HCT116 (cell line): ENCODE measurements at regions not wholly inside any gene's neighbourhood (a gene's known extent, or its start where the extent isn't known, plus 50 kb on each side); places are given as distances from the start of the nearest gene placed in this dataset.

Experiments
- ATAC-seq: fragments of 200-7000 bp; cut with Tn5 transposase; 2 replicates; pipeline ENCODE4 v1.9.1; 2020; ENCODE audit warnings: mild to moderate bottlenecking, moderate library complexity
- BruUV-seq: library from RNA; stranded (reverse); fragments of 400-500 nt; replicated peaks from 2 replicates; lab custom pipeline; 2021; lab: Mats Ljungman, UMichigan
- CTCF ChIA-PET: fragments of 300-600 bp; sonication (Branson Sonifier 250); formaldehyde crosslinking; loops from one replicate; lab custom pipeline; 2021; ENCODE audit warnings: antibody characterized with exemption; lab: Charles Lee
- POLR2A ChIA-PET: fragments of 300-600, 350-600 bp; sonication (Branson Sonifier 250); formaldehyde crosslinking; loops from one replicate; lab custom pipeline; 2021; ENCODE audit warnings: antibody characterized with exemption; lab: Charles Lee
- RAD21 ChIA-PET, 2 experiments: fragments of 300-600 bp; sonication (Branson Sonifier 250); formaldehyde crosslinking; loops; one replicate each; lab custom pipeline; 2023; ENCODE audit warnings: low total read pairs in 2 of 2; ENCODE audit not compliant: uncharacterized antibody in 2 of 2, unreplicated experiment in 2 of 2, low non-redundant PET in 1 of 2; lab: Charles Lee
- DNase-seq: peaks from one replicate; pipeline ENCODE4 v3.0.0-alpha.2; 2010; ENCODE audit warnings: low read depth, low spot score
- H2AFZ ChIP-seq: fragments of 200-600 bp; shearing (Covaris generic), sonication (generic); 2 replicates; pipeline ENCODE4 v1.6.1; 2017; ENCODE audit warnings: low read depth, mixed run types, mixed read lengths, antibody characterized with exemption, low read length; ENCODE audit not compliant: poor library complexity, severe bottlenecking
- H3K27ac ChIP-seq: 2 replicates; pipeline ENCODE4 v1.5.1; 2012; ENCODE audit warnings: low read depth, low read length
- H3K27me3 ChIP-seq: fragments of 200-600 bp; sonication (generic); 2 replicates; pipeline ENCODE4 v1.6.1; 2016; ENCODE audit warnings: mixed run types, low read length, mixed read lengths; ENCODE audit not compliant: insufficient read depth
- H3K36me3 ChIP-seq, 2 experiments: fragments of 200-500 bp in 1 of 2; fragments of 200-600 bp in 1 of 2; sonication (Bioruptor generic) in 1 of 2; sonication (generic) in 1 of 2; 2 replicates each; pipeline versions ENCODE4 v1.5.1 to v1.6.1; 2014 to 2016; ENCODE audit warnings: low read length in 2 of 2, inconsistent platforms in 1 of 2, mixed read lengths in 1 of 2, mixed run types in 1 of 2; ENCODE audit not compliant: insufficient read depth in 2 of 2, control insufficient read depth in 1 of 2
- H3K4me1 ChIP-seq, 2 experiments: fragments of 200-600 bp in 1 of 2; sonication (generic) in 1 of 2; 2 replicates each; pipeline versions ENCODE4 v1.5.1 to v1.6.1; 2012 to 2017; ENCODE audit warnings: low read length in 2 of 2, inconsistent platforms in 1 of 2, mild to moderate bottlenecking in 1 of 2, mixed read lengths in 1 of 2, mixed run types in 1 of 2, moderate library complexity in 1 of 2; ENCODE audit not compliant: insufficient read depth in 2 of 2, control insufficient read depth in 1 of 2
- H3K4me2 ChIP-seq: fragments of 200-600 bp; sonication (generic); 2 replicates; pipeline ENCODE4 v1.6.1; 2017; ENCODE audit warnings: mixed run types, low read length, mixed read lengths
- H3K4me3 ChIP-seq, 2 experiments: fragments of 200-600 bp in 1 of 2; sonication (generic) in 1 of 2; replicated peaks in 1 of 2; 2 replicates each; pipeline ENCODE4 v1.5.1; 2011 to 2016; ENCODE audit warnings: low read length in 2 of 2, control low read depth in 1 of 2, low read depth in 1 of 2, mild to moderate bottlenecking in 1 of 2, mixed read lengths in 1 of 2, mixed run types in 1 of 2
- H3K79me2 ChIP-seq: fragments of 200-600 bp; sonication (generic); 2 replicates; pipeline ENCODE4 v1.6.1; 2017; ENCODE audit warnings: mild to moderate bottlenecking, mixed run types, low read length, moderate library complexity, mixed read lengths; ENCODE audit not compliant: insufficient read depth
- H3K9ac ChIP-seq: fragments of 200-600 bp; sonication (generic); 2 replicates; pipeline ENCODE4 v1.6.1; 2016; ENCODE audit warnings: low read length, mixed read lengths
- H3K9me2 ChIP-seq: fragments of 200-600 bp; sonication (generic), shearing (Covaris generic); 2 replicates; pipeline ENCODE4 v1.6.1; 2017; ENCODE audit warnings: mixed run types, mild to moderate bottlenecking, moderate library complexity; ENCODE audit not compliant: insufficient read depth
- H3K9me3 ChIP-seq, 2 experiments: fragments of 200-500 bp in 1 of 2; fragments of 200-600 bp in 1 of 2; sonication (Bioruptor generic) in 1 of 2; sonication (generic) in 1 of 2; 2 replicates each; pipeline ENCODE4 v1.6.1; 2014 to 2017; ENCODE audit warnings: low read length in 2 of 2, mixed read lengths in 2 of 2, inconsistent platforms in 1 of 2, low read depth in 1 of 2, mild to moderate bottlenecking in 1 of 2, mixed run types in 1 of 2, moderate library complexity in 1 of 2; ENCODE audit not compliant: control insufficient read depth in 1 of 2, insufficient read depth in 1 of 2
- H4K20me1 ChIP-seq: fragments of 200-600 bp; sonication (generic), shearing (Covaris generic); 2 replicates; pipeline ENCODE4 v1.6.1; 2017; ENCODE audit warnings: mixed run types, mild to moderate bottlenecking, moderate library complexity; ENCODE audit not compliant: insufficient read depth
- CBX3 ChIP-seq: IDR thresholded peaks from 2 replicates; pipeline ENCODE4 v1.6.1; 2012; ENCODE audit warnings: low read depth
- EZH2phosphoT487 ChIP-seq: fragments of 200-600 bp; IDR thresholded peaks from 2 replicates; pipeline ENCODE4 v1.6.1; 2018; ENCODE audit warnings: antibody characterized with exemption, borderline replicate concordance
- POLR2A ChIP-seq: IDR thresholded peaks from 2 replicates; pipeline ENCODE4 v1.7.0; 2011; ENCODE audit warnings: borderline replicate concordance; ENCODE audit not compliant: insufficient read depth, insufficient read length; ENCODE audit errors: extremely low read depth
- SIN3A ChIP-seq: IDR thresholded peaks from 2 replicates; pipeline ENCODE4 v1.6.1; 2012; ENCODE audit warnings: low read depth
- SRF ChIP-seq: IDR thresholded peaks from 2 replicates; pipeline ENCODE4 v1.6.1; 2012; ENCODE audit warnings: low read depth
- YY1 ChIP-seq: IDR thresholded peaks from 2 replicates; pipeline ENCODE4 v1.6.1; 2011; ENCODE audit warnings: low read length, low read depth, moderate library complexity, mild to moderate bottlenecking; ENCODE audit not compliant: insufficient replicate concordance; ENCODE audit errors: extremely low read depth
- ZFX ChIP-seq: fragments of 450-650 bp; IDR thresholded peaks from 2 replicates; pipeline ENCODE4 v1.6.1; 2017
- intact Hi-C: fragments of 100-400 bp; cut with micrococcal nuclease; formaldehyde crosslinking; loops from 2 replicates; pipeline ENCODE4 v1.10.0; 2022
- TF ChIP-seq, protein P1 (sequence below): IDR thresholded peaks from 2 replicates; pipeline ENCODE4 v1.6.1; 2012
- TF ChIP-seq, protein P2 (sequence below), 3 experiments: fragments of 200-600 bp in 1 of 3; sonication (generic) in 1 of 3; IDR thresholded peaks in 2 of 3; conservative IDR thresholded peaks in 1 of 3; 2 replicates each; pipeline ENCODE4 v1.5.1; 2012 to 2017; ENCODE audit warnings: low read depth in 2 of 3, low read length in 2 of 3, antibody characterized with exemption in 1 of 3, borderline replicate concordance in 1 of 3, control low read depth in 1 of 3, mild to moderate bottlenecking in 1 of 3, mixed read lengths in 1 of 3, mixed run types in 1 of 3, moderate library complexity in 1 of 3; ENCODE audit not compliant: insufficient read depth in 1 of 3

DNA sequence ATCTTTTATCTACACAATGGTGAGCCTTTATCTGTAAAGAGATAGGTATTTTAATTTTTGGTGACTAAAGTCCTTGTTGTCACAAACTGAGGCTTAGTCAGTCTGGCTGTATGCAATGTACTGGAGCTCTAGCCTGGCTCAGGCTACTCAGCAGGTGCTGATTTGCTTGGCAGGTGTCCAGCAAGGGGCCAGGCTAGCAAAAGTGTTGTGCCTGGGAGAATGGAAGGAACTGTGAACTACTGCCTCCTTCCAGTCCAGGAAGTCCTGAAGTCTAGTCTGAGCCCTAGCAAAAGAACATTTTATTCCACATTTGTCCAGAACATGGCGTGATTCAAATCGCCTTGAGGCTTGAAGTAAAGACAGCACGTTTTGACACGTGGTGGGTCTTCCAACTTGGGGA lies 260.5 kb downstream of the CCDC85A start:
- Histone ChIP-seq H3K27ac (no peak overlapping the region), H4K20me1 (no peaks in the 10 kb centered on the region), H3K4me2 (no peak overlapping the region), H3K4me1 (no peaks in the 10 kb centered on the region; a peak in 1 of 4 replicates), H3K4me3 (no peak overlapping the region), H3K9me2 (no peaks in the 10 kb centered on the region), H3K36me3 (no peaks in the 10 kb centered on the region), H3K9ac (no peak overlapping the region), H3K9me3 (no peaks in the 10 kb centered on the region), H2AFZ (no peak overlapping the region), H3K79me2 (no peaks in the 10 kb centered on the region), H3K27me3 (no peaks in the 10 kb centered on the region)
- DNase-seq (no peak), ATAC-seq (no peak)
- RAD21 ChIA-PET = no interaction called here
- intact Hi-C loops = no loop called here
- POLR2A ChIA-PET = no interaction called here
- CTCF ChIA-PET = no interaction called here
- no peak for TF ChIP-seq POLR2A
- no peak for TF ChIP-seq SRF
- TF ChIP-seq, protein P1, sequence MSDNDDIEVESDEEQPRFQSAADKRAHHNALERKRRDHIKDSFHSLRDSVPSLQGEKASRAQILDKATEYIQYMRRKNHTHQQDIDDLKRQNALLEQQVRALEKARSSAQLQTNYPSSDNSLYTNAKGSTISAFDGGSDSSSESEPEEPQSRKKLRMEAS = no peak
- TF ChIP-seq EZH2phosphoT487 = no peak
- no peak for TF ChIP-seq SIN3A
- TF ChIP-seq ZFX = no peak
- TF ChIP-seq YY1 = no peak
- no peak for TF ChIP-seq CBX3
- TF ChIP-seq, protein P2, sequence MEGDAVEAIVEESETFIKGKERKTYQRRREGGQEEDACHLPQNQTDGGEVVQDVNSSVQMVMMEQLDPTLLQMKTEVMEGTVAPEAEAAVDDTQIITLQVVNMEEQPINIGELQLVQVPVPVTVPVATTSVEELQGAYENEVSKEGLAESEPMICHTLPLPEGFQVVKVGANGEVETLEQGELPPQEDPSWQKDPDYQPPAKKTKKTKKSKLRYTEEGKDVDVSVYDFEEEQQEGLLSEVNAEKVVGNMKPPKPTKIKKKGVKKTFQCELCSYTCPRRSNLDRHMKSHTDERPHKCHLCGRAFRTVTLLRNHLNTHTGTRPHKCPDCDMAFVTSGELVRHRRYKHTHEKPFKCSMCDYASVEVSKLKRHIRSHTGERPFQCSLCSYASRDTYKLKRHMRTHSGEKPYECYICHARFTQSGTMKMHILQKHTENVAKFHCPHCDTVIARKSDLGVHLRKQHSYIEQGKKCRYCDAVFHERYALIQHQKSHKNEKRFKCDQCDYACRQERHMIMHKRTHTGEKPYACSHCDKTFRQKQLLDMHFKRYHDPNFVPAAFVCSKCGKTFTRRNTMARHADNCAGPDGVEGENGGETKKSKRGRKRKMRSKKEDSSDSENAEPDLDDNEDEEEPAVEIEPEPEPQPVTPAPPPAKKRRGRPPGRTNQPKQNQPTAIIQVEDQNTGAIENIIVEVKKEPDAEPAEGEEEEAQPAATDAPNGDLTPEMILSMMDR (IDR thresholded peaks at IDR 0.05 in 2 of 3, conservative IDR thresholded peaks at IDR 0.05 in 1 of 3; ENCODE audit: borderline replicate concordance in 1 of 3, insufficient read depth in 1 of 3, low read depth in 2 of 3, low read length in 2 of 3) = no peak
- no TSS peak for BruUV-seq
